NCI-H2227 treated with DMSO at 0.1 percent for 48 hours (cell line): ENCODE measurements at regions not wholly inside any gene's neighbourhood (a gene's known extent, or its start where the extent isn't known, plus 50 kb on each side); places are given as distances from the start of the nearest gene placed in this dataset.
"Not testable (repeated sequence)": the region's sequence is repeated elsewhere in the genome, so short reads cannot be mapped to it uniquely, and the experiment has no call there.

ENCODE experiments used
- DNase-seq: peaks from one replicate; lab custom pipeline; 2025; lab: John Stamatoyannopoulos, UW

DNA sequence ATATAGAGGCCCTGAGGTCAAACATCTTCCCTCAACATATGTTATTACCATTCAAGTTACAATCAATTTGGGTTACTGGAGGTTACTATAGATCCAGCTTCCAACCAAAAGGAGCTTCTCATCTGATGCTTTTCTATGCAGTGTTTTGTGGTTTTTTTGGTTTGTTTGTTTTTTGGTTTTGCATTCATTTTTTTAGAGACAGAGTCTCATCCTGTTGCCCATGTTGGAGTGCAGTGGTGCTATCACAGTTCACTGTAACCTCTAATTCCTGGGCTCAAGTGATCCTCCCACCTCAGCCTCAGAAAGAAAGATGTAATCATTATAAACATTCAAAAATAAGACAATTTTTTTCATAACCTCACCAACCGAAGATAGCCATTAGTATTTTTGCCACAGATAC, 124.4 kb upstream of the JARID2 start:
- no peak for DNase-seq

GRCh38 chr6:15121977-15122550, 123.8 kb upstream of the JARID2 start:
- no peak for DNase-seq

- no peak for DNase-seq
Measured at GRCh38 chr6:15129887-15130286, 116.0 kb upstream of the JARID2 start.

DNA sequence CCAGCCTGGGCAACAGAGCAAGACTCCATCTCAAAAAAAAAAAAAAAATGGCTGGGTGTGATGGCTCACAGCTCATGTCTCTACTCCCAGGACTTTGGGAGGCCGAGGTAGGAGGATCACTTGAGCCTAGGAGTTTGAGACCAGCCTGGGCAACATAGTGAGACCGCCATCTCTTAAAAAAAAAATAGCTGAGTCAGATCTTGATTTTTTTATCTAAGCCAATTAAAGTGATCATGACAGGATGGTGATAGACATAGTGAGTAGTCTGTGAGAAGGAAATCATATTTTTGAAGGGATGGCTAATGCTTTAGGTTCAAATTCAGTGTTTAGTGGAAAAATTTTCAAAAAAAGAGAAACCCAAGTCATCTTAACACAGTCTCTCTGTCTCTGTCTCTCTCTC, 114.6 kb upstream of the JARID2 start:
- no peak for DNase-seq

DNA sequence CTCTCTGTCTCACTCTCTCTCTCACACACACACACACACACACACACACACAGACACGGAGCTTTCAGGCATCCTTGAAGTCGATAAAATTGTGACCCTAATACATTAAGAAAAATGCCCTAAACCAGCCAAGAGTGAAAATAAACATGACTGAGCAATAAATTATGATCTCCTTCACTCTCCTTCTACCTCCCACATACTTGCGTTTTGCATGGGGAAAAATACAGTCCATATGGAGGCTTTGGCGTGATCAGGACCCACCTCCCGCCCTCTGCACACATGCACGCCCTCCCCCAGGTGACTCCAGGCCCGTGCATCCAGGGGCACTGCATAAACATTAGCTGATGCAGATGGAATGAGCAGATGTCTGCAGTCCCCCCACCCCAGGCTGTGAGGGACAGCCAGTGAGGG, 114.2 kb upstream of the JARID2 start:
- no peak for DNase-seq

DNA sequence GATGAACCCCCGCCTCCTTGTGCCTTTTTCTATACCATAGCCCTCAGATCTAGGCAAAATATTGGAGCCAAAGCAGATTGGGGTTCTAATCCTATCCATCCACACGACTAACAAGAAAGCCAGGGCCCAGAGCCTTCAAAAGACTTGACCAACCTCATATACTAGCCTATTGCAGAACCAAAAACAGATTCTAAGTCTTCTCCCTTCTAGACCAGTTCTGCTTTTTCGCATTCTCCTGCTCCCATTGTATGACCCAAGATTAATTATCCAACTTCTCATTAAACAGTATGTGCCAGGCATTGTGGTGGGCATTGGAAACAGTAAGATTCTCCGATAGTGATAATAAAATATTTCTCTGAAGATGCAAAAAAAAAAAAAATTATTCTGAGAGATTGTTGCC, 113.7 kb upstream of the JARID2 start:
- DNase-seq, result no peak

GRCh38 chr6:15132854-15133670, 112.8 kb upstream of the JARID2 start:
- peak; percentile 76 for DNase-seq

DNA sequence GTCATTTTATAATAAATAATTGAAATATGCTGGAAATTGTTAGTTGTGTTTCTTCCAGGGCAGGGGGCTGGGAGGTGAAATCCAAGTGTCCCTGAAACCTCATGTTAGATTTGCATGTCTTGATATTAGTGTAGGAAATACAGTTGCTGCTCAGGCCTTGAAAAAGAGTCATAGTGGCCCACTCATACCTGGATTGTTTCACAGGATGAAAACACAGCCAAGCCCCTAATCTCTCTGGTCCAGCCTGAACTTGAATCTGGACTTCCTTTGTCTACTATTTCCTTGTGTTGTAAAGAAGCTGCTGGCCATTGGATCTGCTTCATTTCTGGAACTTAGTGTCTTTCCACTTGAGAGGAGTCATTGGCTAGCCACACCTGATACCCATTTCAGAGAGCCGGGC, 108.8 kb upstream of the JARID2 start:
- no peak for DNase-seq

- DNase-seq, result no peak
Measured at GRCh38 chr6:15143086-15143485, 102.8 kb upstream of the JARID2 start.

- DNase-seq, result no peak
Measured at GRCh38 chr6:15143540-15143939, 102.3 kb upstream of the JARID2 start.

- DNase-seq, result no peak
Measured at GRCh38 chr6:15145821-15146220, 100.0 kb upstream of the JARID2 start.

GRCh38 chr6:15147827-15148226, 98.0 kb upstream of the JARID2 start:
- DNase-seq, result no peak

DNA sequence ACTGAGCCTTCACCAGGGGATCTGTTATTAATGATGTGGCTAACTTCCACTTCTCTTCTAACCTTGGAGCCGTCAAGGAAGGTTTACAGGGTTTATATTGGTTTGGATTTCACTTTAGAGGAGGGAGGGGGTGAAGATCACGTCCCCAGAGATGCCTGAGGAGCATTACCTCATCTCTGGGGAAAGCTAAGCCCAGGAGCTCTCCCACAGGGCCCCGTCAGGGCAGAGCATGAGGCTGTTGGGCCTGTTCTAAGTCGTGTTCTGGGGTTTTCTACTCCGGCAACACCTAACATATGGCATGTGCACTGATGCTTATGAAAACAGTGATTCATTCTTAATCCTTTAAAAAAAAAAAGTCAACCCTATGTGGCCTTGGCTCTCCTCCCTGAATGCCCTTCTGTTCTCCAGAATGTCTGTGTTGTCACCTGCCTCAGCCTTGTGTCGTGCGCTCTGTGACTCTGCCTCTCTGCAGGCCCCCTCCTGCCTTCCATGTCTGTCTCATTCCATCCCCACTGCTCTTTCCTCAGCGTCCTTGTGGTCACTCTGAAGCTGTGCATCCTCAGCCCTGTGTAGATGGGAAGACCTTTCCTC, 97.4 kb upstream of the JARID2 start:
- no peak for DNase-seq

DNA sequence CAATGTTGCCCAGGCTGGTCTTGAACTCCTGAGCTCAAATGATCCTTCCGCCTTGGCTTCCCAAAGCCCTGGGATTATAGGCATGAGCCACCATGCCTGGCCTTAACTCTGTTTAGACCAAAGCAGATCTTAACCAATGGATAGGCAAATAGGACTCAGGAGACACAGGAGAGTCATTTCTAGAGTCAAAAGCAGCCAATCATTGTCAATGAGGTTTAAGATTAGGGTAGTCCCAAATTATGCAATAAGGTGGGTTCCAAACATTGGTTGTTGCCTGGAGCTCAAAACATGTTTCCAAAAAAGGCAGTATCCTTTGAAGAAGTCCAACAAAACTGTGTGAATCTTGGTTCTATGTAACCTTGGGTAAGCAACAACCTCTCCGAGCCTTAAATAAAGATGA, 95.7 kb upstream of the JARID2 start:
- no peak for DNase-seq

GRCh38 chr6:15152700-15153099, 93.2 kb upstream of the JARID2 start:
- no peak for DNase-seq

- no peak for DNase-seq
Measured at GRCh38 chr6:15153191-15153590, 92.7 kb upstream of the JARID2 start.

- DNase-seq, result no peak
Measured at GRCh38 chr6:15157479-15157878, 88.4 kb upstream of the JARID2 start.

- no peak for DNase-seq
Measured at GRCh38 chr6:15158821-15159619, 86.8 kb upstream of the JARID2 start.

DNA sequence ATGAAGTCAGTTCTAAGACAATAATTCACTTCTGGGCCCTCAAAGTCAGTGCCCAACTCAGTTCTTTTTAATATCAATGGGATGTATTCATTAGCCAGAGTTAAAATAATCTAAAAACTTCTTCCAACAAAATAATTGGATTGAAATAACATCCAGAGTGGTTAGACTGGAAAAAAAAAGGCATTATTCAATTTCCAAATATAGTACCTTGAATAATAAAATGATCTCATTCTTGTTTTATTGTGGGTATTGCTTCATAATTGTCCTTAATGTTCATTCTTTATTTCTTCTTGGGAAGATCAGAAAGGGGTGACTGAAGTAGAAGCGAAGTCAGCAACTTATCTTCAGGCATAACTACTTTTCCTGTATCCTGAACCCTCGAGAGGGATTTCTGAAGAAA, 85.1 kb upstream of the JARID2 start:
- DNase-seq, result no peak

GRCh38 chr6:15164855-15165254, 81.0 kb upstream of the JARID2 start:
- DNase-seq, result not testable (repeated sequence)

GRCh38 chr6:15166121-15166520, 79.7 kb upstream of the JARID2 start:
- DNase-seq, result no peak

GRCh38 chr6:15170126-15170525, 75.7 kb upstream of the JARID2 start:
- DNase-seq, result no peak

GRCh38 chr6:15171026-15171425, 74.8 kb upstream of the JARID2 start:
- DNase-seq, result no peak
